ENCODE measurements at regions not wholly inside any gene's neighbourhood (a gene's known extent, or its start where the extent isn't known, plus 50 kb on each side); places are given as distances from the start of the nearest gene placed in this dataset.
"Not testable (repeated sequence)": the region's sequence is repeated elsewhere in the genome, so short reads cannot be mapped to it uniquely, and the experiment has no call there.

GRCh38 chr12:127588249-127588648, 678.7 kb upstream of the TMEM132C start:
- DNase-seq = no peak

GRCh38 chr12:127589541-127589940, 677.4 kb upstream of the TMEM132C start:
- no peak for DNase-seq

GRCh38 chr12:127590868-127591267, 676.1 kb upstream of the TMEM132C start:
- DNase-seq = no peak

- DNase-seq = no peak
Measured at GRCh38 chr12:127592245-127592644, 674.7 kb upstream of the TMEM132C start.

- DNase-seq = no peak
Measured at GRCh38 chr12:127594351-127594970, 672.5 kb upstream of the TMEM132C start.

- no peak for DNase-seq
Measured at GRCh38 chr12:127595506-127595905, 671.5 kb upstream of the TMEM132C start.

- DNase-seq = no peak
Measured at GRCh38 chr12:127596891-127597290, 670.1 kb upstream of the TMEM132C start.

- DNase-seq = peak; percentile 9 to 71
Measured at GRCh38 chr12:127599436-127599835, 667.5 kb upstream of the TMEM132C start.

GRCh38 chr12:127600211-127600610, 666.8 kb upstream of the TMEM132C start:
- DNase-seq = no peak

GRCh38 chr12:127606476-127607015, 660.4 kb upstream of the TMEM132C start:
- DNase-seq = no peak

- no peak for DNase-seq
Measured at GRCh38 chr12:127607146-127607725, 659.7 kb upstream of the TMEM132C start.

GRCh38 chr12:127608359-127608758, 658.6 kb upstream of the TMEM132C start:
- not testable (repeated sequence) for DNase-seq

- DNase-seq = no peak
Measured at GRCh38 chr12:127613056-127613455, 653.9 kb upstream of the TMEM132C start.

GRCh38 chr12:127619869-127620734, 646.9 kb upstream of the TMEM132C start:
- DNase-seq = no peak

- peak in 1 of 2 experiments; percentile 25 for DNase-seq
Measured at GRCh38 chr12:127620735-127621355, 646.1 kb upstream of the TMEM132C start.

- DNase-seq = no peak
Measured at GRCh38 chr12:127621366-127621765, 645.6 kb upstream of the TMEM132C start.

- DNase-seq = no peak
Measured at GRCh38 chr12:127623362-127623761, 643.6 kb upstream of the TMEM132C start.

- DNase-seq = no peak
Measured at GRCh38 chr12:127625176-127625771, 641.7 kb upstream of the TMEM132C start.

GRCh38 chr12:127628645-127629044, 638.3 kb upstream of the TMEM132C start:
- no peak for DNase-seq

GRCh38 chr12:127629066-127629820, 637.7 kb upstream of the TMEM132C start:
- peak in 1 of 2 experiments; percentile 39 for DNase-seq

- DNase-seq = no peak
Measured at GRCh38 chr12:127632461-127632860, 634.5 kb upstream of the TMEM132C start.

- no peak for DNase-seq
Measured at GRCh38 chr12:127635838-127636237, 631.1 kb upstream of the TMEM132C start.
